ENCODE measurements at regions not wholly inside any gene's neighbourhood (a gene's known extent, or its start where the extent isn't known, plus 50 kb on each side); places are given as distances from the start of the nearest gene placed in this dataset.
A peak's percentile ranks its signal among the peaks of the same experiment; 100 is the strongest.

DNA sequence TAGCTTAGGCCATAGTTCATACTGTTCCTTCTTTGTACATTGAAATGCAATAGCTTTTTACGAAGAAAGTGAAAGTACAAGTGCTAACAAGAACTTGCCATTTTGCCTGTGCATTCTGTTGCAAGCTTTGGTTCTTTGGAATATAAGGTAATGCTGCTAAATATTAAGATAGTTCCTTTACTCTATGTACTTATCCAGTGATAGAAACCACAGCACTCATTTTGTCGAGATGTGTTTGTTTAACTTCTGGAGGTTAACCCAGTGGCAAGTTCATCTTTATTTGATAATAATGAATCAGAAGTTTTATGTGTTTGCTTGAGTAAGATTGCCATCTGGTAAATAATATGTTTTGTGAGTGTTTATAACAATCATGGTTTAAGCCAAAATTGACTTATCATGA lies 373.1 kb upstream of the FANCL start:
- H3K4me3 ChIP-seq (ENCODE audit: low read length): no peak overlapping the region
- H3K9ac ChIP-seq (ENCODE audit: low read length): no peak overlapping the region
- H3K4me1 ChIP-seq (ENCODE audit: low read length): no peaks in the 10 kb centered on the region
- H3K27me3 ChIP-seq (ENCODE audit: low read depth, low read length): no peaks in the 10 kb centered on the region
- no peak overlapping the region for H3K4me2 ChIP-seq (ENCODE audit: low read length)
- H3K79me2 ChIP-seq (ENCODE audit: low read length): no peaks in the 10 kb centered on the region
- no peak overlapping the region for H3K27ac ChIP-seq (ENCODE audit: low read length)
- peak overlapping the region; percentile 50; the same call in 1 of the 2 replicates for H2AFZ ChIP-seq (ENCODE audit: low read depth, low read length)
- no peaks in the 10 kb centered on the region for H3K9me3 ChIP-seq (ENCODE audit: insufficient read depth, low read length)
- no peaks in the 10 kb centered on the region for H4K20me1 ChIP-seq (ENCODE audit: insufficient read depth, low read length)
- no peaks in the 10 kb centered on the region for H3K36me3 ChIP-seq (replicated peaks; ENCODE audit: low read depth, low read length)
- TF ChIP-seq EZH2phosphoT487 (IDR thresholded peaks at IDR 0.05; ENCODE audit: low read depth) (no peak), CTCF (IDR thresholded peaks at IDR 0.05; ENCODE audit: low read depth, low read length) (no peak)

- no peaks in the 10 kb centered on the region for H3K79me2 ChIP-seq (ENCODE audit: low read length)
- H3K27ac ChIP-seq (ENCODE audit: low read length): no peak overlapping the region
- H3K4me1 ChIP-seq (ENCODE audit: low read length): no peaks in the 10 kb centered on the region
- H3K4me2 ChIP-seq (ENCODE audit: low read length): no peak overlapping the region
- no peaks in the 10 kb centered on the region for H3K27me3 ChIP-seq (ENCODE audit: low read depth, low read length)
- no peaks in the 10 kb centered on the region for H3K9me3 ChIP-seq (ENCODE audit: insufficient read depth, low read length)
- H4K20me1 ChIP-seq (ENCODE audit: insufficient read depth, low read length): no peaks in the 10 kb centered on the region
- no peak overlapping the region for H3K4me3 ChIP-seq (ENCODE audit: low read length)
- H2AFZ ChIP-seq (ENCODE audit: low read depth, low read length): no peak overlapping the region
- H3K9ac ChIP-seq (ENCODE audit: low read length): no peak overlapping the region
- H3K36me3 ChIP-seq (replicated peaks; ENCODE audit: low read depth, low read length): no peaks in the 10 kb centered on the region
- TF ChIP-seq CTCF (IDR thresholded peaks at IDR 0.05; ENCODE audit: low read depth, low read length) (no peak), EZH2phosphoT487 (IDR thresholded peaks at IDR 0.05; ENCODE audit: low read depth) (no peak)
These were observed 371.8 kb upstream of the FANCL start for GRCh38 chr2:58612973-58613372.

GRCh38 chr2:58609326-58609725 lies 368.2 kb upstream of the FANCL start:
- Histone ChIP-seq H3K4me1 (ENCODE audit: low read length) (no peaks in the 10 kb centered on the region), H4K20me1 (ENCODE audit: insufficient read depth, low read length) (no peaks in the 10 kb centered on the region), H3K9ac (ENCODE audit: low read length) (no peak overlapping the region), H3K4me2 (ENCODE audit: low read length) (no peak overlapping the region), H3K9me3 (ENCODE audit: insufficient read depth, low read length) (no peaks in the 10 kb centered on the region), H3K27me3 (ENCODE audit: low read depth, low read length) (no peaks in the 10 kb centered on the region), H2AFZ (ENCODE audit: low read depth, low read length) (no peak overlapping the region), H3K27ac (ENCODE audit: low read length) (no peak overlapping the region), H3K36me3 (replicated peaks; ENCODE audit: low read depth, low read length) (no peaks in the 10 kb centered on the region), H3K4me3 (ENCODE audit: low read length) (no peak overlapping the region), H3K79me2 (ENCODE audit: low read length) (no peaks in the 10 kb centered on the region)
- TF ChIP-seq CTCF (IDR thresholded peaks at IDR 0.05; ENCODE audit: low read depth, low read length): no peak
- TF ChIP-seq EZH2phosphoT487 (IDR thresholded peaks at IDR 0.05; ENCODE audit: low read depth): no peak

- Histone ChIP-seq H3K4me3 (ENCODE audit: low read length) (no peak overlapping the region), H3K27ac (ENCODE audit: low read length) (no peak overlapping the region), H3K79me2 (ENCODE audit: low read length) (no peaks in the 10 kb centered on the region), H4K20me1 (ENCODE audit: insufficient read depth, low read length) (no peaks in the 10 kb centered on the region), H3K27me3 (ENCODE audit: low read depth, low read length) (no peaks in the 10 kb centered on the region), H2AFZ (ENCODE audit: low read depth, low read length) (no peak overlapping the region), H3K9ac (ENCODE audit: low read length) (no peak overlapping the region), H3K4me1 (ENCODE audit: low read length) (no peaks in the 10 kb centered on the region), H3K9me3 (ENCODE audit: insufficient read depth, low read length) (no peaks in the 10 kb centered on the region), H3K4me2 (ENCODE audit: low read length) (no peak overlapping the region), H3K36me3 (replicated peaks; ENCODE audit: low read depth, low read length) (no peaks in the 10 kb centered on the region)
- TF ChIP-seq CTCF (IDR thresholded peaks at IDR 0.05; ENCODE audit: low read depth, low read length) (no peak), EZH2phosphoT487 (IDR thresholded peaks at IDR 0.05; ENCODE audit: low read depth) (no peak)
These were observed 367.0 kb upstream of the FANCL start for GRCh38 chr2:58608146-58608545.

Data from OCI-LY3 (cell line).